GM21526 (cell line): ENCODE measurements at regions not wholly inside any gene's neighbourhood (a gene's known extent, or its start where the extent isn't known, plus 50 kb on each side); places are given as distances from the start of the nearest gene placed in this dataset.
"Not testable (repeated sequence)": the region's sequence is repeated elsewhere in the genome, so short reads cannot be mapped to it uniquely, and the experiment has no call there.

ENCODE experiments used
- ATAC-seq: cut with Tn5 transposase; IDR thresholded peaks from one replicate; pipeline ENCODE4 v1.9.1; 2021; ENCODE audit warnings: moderate library complexity; ENCODE audit not compliant: unreplicated experiment, low FRiP score

GRCh38 chrX:95762716-95763115 is 921.9 kb upstream of the DIAPH2 start:
- ATAC-seq, result no peak

DNA sequence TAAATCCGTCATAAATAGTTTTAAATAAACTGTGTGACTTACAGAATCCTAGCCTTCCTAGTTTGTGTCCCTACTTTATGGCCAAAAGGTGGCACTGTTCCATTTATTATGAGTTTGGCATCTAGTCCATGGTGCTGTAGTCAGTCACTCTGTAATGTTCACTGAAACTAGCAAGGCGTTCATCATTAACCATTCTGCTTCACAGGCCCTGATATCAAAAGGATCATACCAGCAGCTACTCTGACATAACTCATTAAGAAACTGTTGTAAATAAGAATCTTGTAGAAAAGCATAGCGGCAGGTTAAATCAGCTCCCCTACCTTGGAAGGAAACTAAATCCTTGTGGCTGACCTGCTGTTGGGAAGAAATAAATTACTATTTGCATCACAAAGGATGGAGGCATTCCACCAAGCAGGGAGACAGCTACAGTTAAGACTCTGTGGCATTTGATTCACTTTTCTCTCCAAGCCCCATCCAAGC is 919.6 kb upstream of the DIAPH2 start:
- ATAC-seq, result peak; percentile 63

- not testable (repeated sequence) for ATAC-seq
Observed at GRCh38 chrX:95771198-95771597, 913.4 kb upstream of the DIAPH2 start.

- no peak for ATAC-seq
Observed at GRCh38 chrX:95791876-95792275, 892.8 kb upstream of the DIAPH2 start.

DNA sequence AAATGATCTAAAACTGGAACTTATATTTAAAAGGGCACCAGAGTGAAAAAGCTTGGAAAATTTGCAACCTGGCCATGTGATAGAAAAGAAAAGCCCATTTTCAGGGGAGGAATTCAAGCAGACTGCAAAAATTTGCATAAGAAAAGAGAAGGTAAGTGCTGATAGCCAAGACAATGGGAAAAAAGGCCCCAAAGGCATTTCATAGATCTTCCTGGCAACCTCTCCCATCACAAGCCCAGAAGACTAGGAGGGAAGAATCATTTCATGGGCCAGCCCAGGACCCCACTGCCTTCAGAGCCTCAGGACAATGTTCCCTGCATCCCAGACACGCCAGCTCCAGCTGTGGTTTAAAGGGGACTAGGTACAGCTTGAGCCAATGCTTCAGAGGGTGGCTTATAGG is 887.3 kb upstream of the DIAPH2 start:
- ATAC-seq, result no peak

GRCh38 chrX:95823796-95824195 is 860.8 kb upstream of the DIAPH2 start:
- no peak for ATAC-seq

DNA sequence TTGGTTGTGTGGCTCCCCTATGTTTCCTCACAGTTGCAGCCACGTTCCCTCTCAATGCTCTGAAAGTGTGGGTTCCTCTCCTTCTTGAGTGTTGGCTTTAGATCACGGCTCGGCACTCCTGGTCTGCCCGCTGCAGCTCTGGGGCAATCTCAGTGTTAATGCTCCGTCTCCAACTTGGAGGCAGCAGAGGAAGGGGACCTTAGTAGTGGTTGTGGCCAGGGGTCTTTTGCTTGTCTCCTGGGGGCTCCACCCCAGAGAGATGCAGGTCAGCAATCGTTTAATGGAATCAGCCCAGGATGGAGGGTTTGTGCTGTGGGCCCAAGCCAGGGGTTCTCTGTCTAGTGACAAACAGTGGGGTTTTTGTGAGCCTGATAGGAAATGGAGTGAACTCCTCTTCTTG is 849.4 kb upstream of the DIAPH2 start:
- ATAC-seq, result no peak

- ATAC-seq, result no peak
Observed at GRCh38 chrX:95836517-95836916, 848.1 kb upstream of the DIAPH2 start.

- ATAC-seq, result no peak
Observed at GRCh38 chrX:95841863-95842262, 842.8 kb upstream of the DIAPH2 start.

DNA sequence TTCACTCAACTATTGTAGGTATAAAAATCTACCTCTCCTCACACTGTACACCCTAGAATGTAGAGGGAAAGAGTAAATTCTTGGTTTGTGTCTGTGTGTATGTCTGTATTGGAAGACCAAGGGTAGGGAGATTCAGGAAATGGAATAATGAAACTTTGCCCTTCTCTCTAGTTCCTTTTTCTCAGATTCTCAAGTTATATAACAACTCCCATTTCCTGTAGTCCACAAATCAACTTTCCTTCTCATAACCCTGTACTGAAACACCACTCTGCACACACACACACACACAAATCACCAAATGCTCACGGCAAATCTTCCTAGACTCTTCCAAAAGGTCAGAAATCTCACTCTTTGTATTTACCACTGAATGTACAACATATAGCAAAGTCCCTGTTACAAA is 824.5 kb upstream of the DIAPH2 start:
- no peak for ATAC-seq

- ATAC-seq, result no peak
Observed at GRCh38 chrX:95875661-95876060, 809.0 kb upstream of the DIAPH2 start.

DNA sequence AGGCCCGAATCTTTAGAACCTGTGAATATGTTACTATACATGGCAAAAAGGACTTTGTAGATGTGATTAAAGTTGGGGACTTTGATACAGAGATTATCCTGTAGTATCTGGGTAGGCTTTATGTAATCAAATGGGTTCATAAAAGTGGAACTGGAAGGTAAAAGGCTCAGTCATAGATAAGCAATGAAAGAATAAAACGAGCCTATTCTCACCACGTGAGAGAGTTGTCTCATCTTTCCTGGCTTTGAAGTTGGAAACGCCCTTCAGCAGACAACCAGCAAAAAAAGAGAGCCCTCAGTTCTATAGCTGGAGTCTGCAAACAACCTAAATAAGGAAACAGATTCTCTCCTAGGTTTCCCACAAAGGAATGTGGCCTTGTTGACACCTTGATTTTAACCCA is 805.8 kb upstream of the DIAPH2 start:
- ATAC-seq, result no peak

- ATAC-seq, result no peak
Observed at GRCh38 chrX:95884186-95884585, 800.5 kb upstream of the DIAPH2 start.

DNA sequence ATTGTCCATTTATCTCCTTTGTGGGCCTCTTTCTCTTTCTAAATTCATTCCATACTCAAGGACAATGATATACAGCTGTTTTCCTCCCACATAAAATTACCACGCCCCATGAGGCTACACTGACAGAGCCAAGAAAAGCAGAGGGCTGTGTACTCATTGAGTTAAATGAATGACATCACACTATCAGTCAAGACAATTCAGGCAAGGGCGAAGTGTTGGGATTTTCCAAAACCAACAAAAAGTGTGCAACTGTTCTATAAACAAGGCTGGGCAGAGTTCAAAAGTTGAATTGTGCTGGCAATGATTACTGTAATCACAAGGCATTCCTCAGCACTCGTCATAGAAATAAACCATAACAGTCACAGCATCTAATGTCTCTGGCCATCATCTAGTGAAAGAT is 799.6 kb upstream of the DIAPH2 start:
- no peak for ATAC-seq

DNA sequence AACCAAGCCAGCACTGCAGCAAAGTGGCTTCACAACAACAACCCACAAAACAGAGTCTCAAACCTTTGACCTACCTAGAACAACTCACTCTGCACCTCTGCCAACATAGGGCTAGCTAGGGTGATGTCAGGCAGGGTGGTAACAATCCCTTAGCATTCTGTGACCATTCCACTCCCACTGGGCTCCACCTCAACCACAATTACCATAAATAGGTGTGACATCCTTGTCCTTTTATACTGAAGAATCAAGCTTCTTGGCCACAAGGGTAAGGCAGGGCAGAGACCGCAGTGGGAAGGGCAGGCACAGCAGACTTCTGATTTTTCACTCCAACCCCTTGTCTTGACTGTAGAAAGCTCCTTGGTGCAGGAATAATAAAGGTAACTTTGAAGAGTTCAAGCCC is 795.4 kb upstream of the DIAPH2 start:
- ATAC-seq, result no peak

DNA sequence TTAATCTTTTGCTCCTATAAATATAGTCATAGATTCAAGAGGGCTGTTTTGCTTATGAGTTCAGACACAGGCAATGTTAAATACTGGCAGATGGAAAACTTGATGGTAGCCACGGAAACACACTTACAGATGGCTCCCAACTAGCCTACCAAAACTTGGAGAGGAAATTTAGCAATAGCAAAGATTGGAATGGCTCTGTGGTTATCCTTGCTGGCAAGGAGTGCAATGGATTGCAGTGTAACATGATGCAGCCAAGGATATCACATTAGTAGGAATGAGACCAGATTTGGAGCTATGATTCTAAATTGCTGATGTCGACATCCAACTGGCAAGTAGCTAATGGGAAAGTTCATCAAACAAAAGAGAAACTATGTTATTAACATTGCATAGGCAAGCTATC is 791.0 kb upstream of the DIAPH2 start:
- ATAC-seq, result no peak

DNA sequence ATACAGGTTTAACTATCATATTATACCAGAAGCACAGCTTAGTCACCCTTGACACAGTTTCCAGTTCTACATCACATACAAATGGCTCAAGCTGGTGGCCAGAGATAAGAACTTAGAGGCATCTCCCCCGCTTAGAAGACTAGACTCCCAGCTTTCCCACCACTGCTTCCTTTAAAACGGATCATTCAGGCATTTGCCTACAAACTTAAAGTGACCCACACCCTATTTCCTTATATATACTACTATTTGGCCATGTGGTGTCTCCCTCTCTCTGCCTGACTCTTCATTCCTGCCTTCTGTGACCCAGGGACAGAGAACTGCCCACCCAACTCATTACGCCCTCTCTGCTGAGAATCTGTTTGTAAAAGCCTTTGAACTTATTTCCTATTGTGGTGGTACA is 781.2 kb upstream of the DIAPH2 start:
- ATAC-seq, result no peak

DNA sequence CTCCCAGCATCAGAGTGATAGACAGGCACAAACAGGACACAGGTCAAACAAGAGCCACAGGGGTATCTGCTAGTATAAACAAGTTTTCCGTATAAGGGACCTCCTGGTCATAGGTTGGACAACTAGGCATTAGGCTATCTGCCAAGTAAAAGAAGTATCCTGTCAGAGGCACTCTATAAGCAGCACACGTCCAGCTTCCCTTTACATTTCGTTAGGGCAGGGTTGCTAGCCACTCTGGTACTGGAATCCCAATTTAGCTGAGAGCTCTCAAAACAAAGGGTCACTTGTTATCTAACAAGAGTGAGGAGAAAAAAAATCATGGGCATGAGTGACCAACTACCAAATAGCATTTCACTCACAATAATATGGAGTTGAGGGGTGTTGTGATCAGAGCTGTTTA is 780.7 kb upstream of the DIAPH2 start:
- ATAC-seq, result no peak

- ATAC-seq, result no peak
Observed at GRCh38 chrX:95907081-95907480, 777.6 kb upstream of the DIAPH2 start.

- ATAC-seq, result no peak
Observed at GRCh38 chrX:95911062-95911461, 773.6 kb upstream of the DIAPH2 start.

- no peak for ATAC-seq
Observed at GRCh38 chrX:95919605-95920004, 765.0 kb upstream of the DIAPH2 start.

GRCh38 chrX:95945528-95945927 is 739.1 kb upstream of the DIAPH2 start:
- ATAC-seq, result no peak

DNA sequence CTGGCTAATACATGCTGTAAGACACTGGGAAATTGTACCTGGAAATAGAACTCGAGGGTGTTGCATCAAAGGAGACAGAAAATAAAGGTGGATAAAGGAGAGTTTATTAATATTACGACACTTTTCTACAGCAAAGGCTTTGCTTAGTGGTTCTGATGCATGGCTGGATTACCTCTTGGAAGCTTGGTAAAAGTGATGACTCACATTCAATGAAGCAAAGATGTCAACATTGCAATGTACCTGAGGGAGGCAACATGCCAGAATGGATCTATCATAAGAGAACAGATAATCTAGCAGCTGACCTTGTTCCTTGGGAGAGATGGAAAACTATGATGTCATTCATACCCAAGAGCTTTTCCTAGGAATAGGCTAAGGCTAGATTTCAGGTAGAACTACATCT is 735.1 kb upstream of the DIAPH2 start:
- no peak for ATAC-seq
